Chondrocyte (in vitro differentiated cells): ENCODE measurements at regions not wholly inside any gene's neighbourhood (a gene's known extent, or its start where the extent isn't known, plus 50 kb on each side); places are given as distances from the start of the nearest gene placed in this dataset.

Experiments used
- DNase-seq: peaks from one replicate; pipeline ENCODE4 v3.0.0; 2021; ENCODE audit warnings: mixed read lengths, low spot score
- H3K27ac Mint-ChIP-seq: one replicate; pipeline ENCODE4 v1.8.0; 2021; ENCODE audit warnings: mild to moderate bottlenecking, moderate library complexity, mixed read lengths; ENCODE audit not compliant: unreplicated experiment
- H3K27me3 Mint-ChIP-seq: 2 replicates; pipeline ENCODE4 v1.8.0; 2021; ENCODE audit warnings: low read depth, mixed read lengths
- H3K36me3 Mint-ChIP-seq: 2 replicates; pipeline ENCODE4 v1.8.0; 2021; ENCODE audit warnings: low read depth, mixed read lengths
- H3K4me1 Mint-ChIP-seq: 2 replicates; pipeline ENCODE4 v1.8.0; 2021; ENCODE audit warnings: low read depth, mild to moderate bottlenecking, mixed read lengths
- H3K4me3 Mint-ChIP-seq: one replicate; pipeline ENCODE4 v1.8.0; 2021; ENCODE audit warnings: mild to moderate bottlenecking, moderate library complexity, mixed read lengths; ENCODE audit not compliant: unreplicated experiment
- H3K9me3 Mint-ChIP-seq: 2 replicates; pipeline ENCODE4 v1.8.0; 2021; ENCODE audit warnings: low read depth, mixed read lengths
- CTCF ChIP-seq: fragments of 200-600 bp; sonication (generic); IDR thresholded peaks from 2 replicates; pipeline ENCODE4 v1.5.0; 2021; ENCODE audit warnings: antibody characterized with exemption, mild to moderate bottlenecking, moderate library complexity

GRCh38 chr7:124457841-124458240 is 307.8 kb downstream of the GPR37 start:
- H3K4me1 Mint-ChIP-seq: peaks cover 32% of the 10 kb centered on the region
- no peak overlapping the region for H3K4me3 Mint-ChIP-seq
- H3K27me3 Mint-ChIP-seq: no peaks in the 10 kb centered on the region
- H3K27ac Mint-ChIP-seq: no peak overlapping the region
- no peaks in the 10 kb centered on the region for H3K9me3 Mint-ChIP-seq
- no peak for DNase-seq
- no peak for TF ChIP-seq CTCF
- no peaks in the 10 kb centered on the region for H3K36me3 Mint-ChIP-seq

GRCh38 chr7:124456286-124456685 is 309.3 kb downstream of the GPR37 start:
- Mint-ChIP-seq H3K4me3 (no peak overlapping the region), H3K9me3 (no peaks in the 10 kb centered on the region), H3K36me3 (no peaks in the 10 kb centered on the region), H3K27ac (no peak overlapping the region), H3K4me1 (peaks cover 27% of the 10 kb centered on the region), H3K27me3 (no peaks in the 10 kb centered on the region)
- no peak for DNase-seq
- no peak for TF ChIP-seq CTCF

GRCh38 chr7:124452186-124452585 is 313.4 kb downstream of the GPR37 start:
- no peak for DNase-seq
- H3K27ac Mint-ChIP-seq: no peak overlapping the region
- no peak overlapping the region for H3K4me3 Mint-ChIP-seq
- no peaks in the 10 kb centered on the region for H3K27me3 Mint-ChIP-seq
- H3K9me3 Mint-ChIP-seq: no peaks in the 10 kb centered on the region
- H3K4me1 Mint-ChIP-seq: no peaks in the 10 kb centered on the region
- no peak for TF ChIP-seq CTCF
- H3K36me3 Mint-ChIP-seq: no peaks in the 10 kb centered on the region

- Mint-ChIP-seq H3K4me3 (no peak overlapping the region), H3K27me3 (no peaks in the 10 kb centered on the region), H3K36me3 (no peaks in the 10 kb centered on the region), H3K9me3 (no peaks in the 10 kb centered on the region), H3K4me1 (no peaks in the 10 kb centered on the region), H3K27ac (no peak overlapping the region)
- DNase-seq: no peak
- no peak for TF ChIP-seq CTCF
Observed at GRCh38 chr7:124449896-124450295, 315.7 kb downstream of the GPR37 start.

- Mint-ChIP-seq H3K9me3 (no peaks in the 10 kb centered on the region), H3K36me3 (no peaks in the 10 kb centered on the region), H3K27me3 (no peaks in the 10 kb centered on the region), H3K4me3 (no peak overlapping the region), H3K4me1 (no peaks in the 10 kb centered on the region), H3K27ac (no peak overlapping the region)
- no peak for TF ChIP-seq CTCF
- no peak for DNase-seq
Observed at GRCh38 chr7:124444696-124445480, 320.7 kb downstream of the GPR37 start.
